Panc1 (cell line): ENCODE measurements at regions not wholly inside any gene's neighbourhood (a gene's known extent, or its start where the extent isn't known, plus 50 kb on each side); places are given as distances from the start of the nearest gene placed in this dataset.

ENCODE experiments used
- ATAC-seq: fragments of 200-7000 bp; cut with Tn5 transposase; 2 replicates; pipeline ENCODE4 v1.9.1; 2020; ENCODE audit warnings: mild to moderate bottlenecking, moderate library complexity
- BruUV-seq: library from RNA; stranded (reverse); fragments of 400-500 nt; replicated peaks from 2 replicates; lab custom pipeline; 2021; lab: Mats Ljungman, UMichigan
- CTCF ChIA-PET: fragments of 300-600 bp; sonication (Branson Sonifier 250); formaldehyde crosslinking; loops from one replicate; lab custom pipeline; 2022; ENCODE audit warnings: antibody characterized with exemption; lab: Charles Lee
- POLR2A ChIA-PET: fragments of 300-600 bp; sonication (Branson Sonifier 250); formaldehyde crosslinking; loops from one replicate; lab custom pipeline; 2022; ENCODE audit warnings: antibody characterized with exemption; lab: Charles Lee
- DNase-seq: peaks from one replicate; pipeline ENCODE4 v3.0.0-alpha.2; 2010; ENCODE audit warnings: low read depth, low spot score
- H3K27ac ChIP-seq: 2 replicates; pipeline ENCODE4 v1.5.1; 2011; ENCODE audit warnings: mild to moderate bottlenecking, low read length, inconsistent platforms
- H3K27me3 ChIP-seq: fragments of 200-500 bp; sonication (Bioruptor generic); 2 replicates; pipeline ENCODE4 v1.6.0; 2014; ENCODE audit warnings: low read length, inconsistent platforms; ENCODE audit not compliant: control insufficient read depth, insufficient read depth
- H3K36me3 ChIP-seq: fragments of 200-500 bp; sonication (Bioruptor generic); 2 replicates; pipeline ENCODE4 v1.5.1; 2014; ENCODE audit warnings: inconsistent platforms, mild to moderate bottlenecking, low read length, moderate library complexity; ENCODE audit not compliant: control insufficient read depth, insufficient read depth
- H3K4me1 ChIP-seq: 2 replicates; pipeline ENCODE4 v1.5.1; 2011; ENCODE audit warnings: inconsistent platforms, mild to moderate bottlenecking, low read length, moderate library complexity; ENCODE audit not compliant: control insufficient read depth, insufficient read depth
- H3K4me3 ChIP-seq, 2 experiments: 2 replicates each; pipeline ENCODE4 v1.5.1; 2011 to 2012; ENCODE audit warnings: low read depth in 2 of 2, low read length in 2 of 2, mild to moderate bottlenecking in 2 of 2, inconsistent platforms in 1 of 2, moderate library complexity in 1 of 2
- H3K9me3 ChIP-seq: fragments of 200-500 bp; sonication (Bioruptor generic); 2 replicates; pipeline ENCODE4 v1.5.1; 2014; ENCODE audit warnings: low read depth, mild to moderate bottlenecking, inconsistent platforms, low read length, moderate library complexity; ENCODE audit not compliant: control insufficient read depth, insufficient read depth
- CTCF ChIP-seq: fragments of 450-650 bp; IDR thresholded peaks from 2 replicates; pipeline ENCODE4 v1.5.1; 2017; ENCODE audit warnings: mild to moderate bottlenecking
- POLR2AphosphoS5 ChIP-seq: IDR thresholded peaks from 2 replicates; pipeline ENCODE4 v1.6.1; 2012; ENCODE audit warnings: mild to moderate bottlenecking, low read depth, low read length, moderate library complexity
- REST ChIP-seq, 2 experiments: IDR thresholded peaks; 2 replicates each; pipeline ENCODE4 v1.6.1; 2011 to 2012; ENCODE audit warnings: low read depth in 2 of 2, control low read depth in 1 of 2, low read length in 1 of 2, mild to moderate bottlenecking in 1 of 2, moderate library complexity in 1 of 2; ENCODE audit not compliant: insufficient read depth in 1 of 2
- SIN3A ChIP-seq: IDR thresholded peaks from 2 replicates; pipeline ENCODE4 v1.6.1; 2012; ENCODE audit warnings: low read depth, mild to moderate bottlenecking, low read length, moderate library complexity, borderline replicate concordance; ENCODE audit not compliant: insufficient read depth
- TCF7L2 ChIP-seq: IDR thresholded peaks from 2 replicates; pipeline ENCODE4 v1.6.1; 2011; ENCODE audit warnings: mild to moderate bottlenecking, low read depth, low read length, inconsistent platforms
- in situ Hi-C: cut with HindIII; loops from 2 replicates; pipeline ENCODE4 v1.10.0; 2016; ENCODE audit warnings: low sequenced_read_pairs, low pct_unique_long_range_greater_than_20kb
- intact Hi-C: fragments of 100-400 bp; cut with micrococcal nuclease; formaldehyde crosslinking; loops from one replicate; pipeline ENCODE4 v1.10.0; 2022; ENCODE audit not compliant: unreplicated experiment

- Histone ChIP-seq H3K4me3 (no peak overlapping the region), H3K36me3 (no peaks in the 10 kb centered on the region), H3K4me1 (no peaks in the 10 kb centered on the region), H3K27ac (no peak overlapping the region), H3K9me3 (no peaks in the 10 kb centered on the region), H3K27me3 (no peaks in the 10 kb centered on the region)
- in situ Hi-C loops (no loop called here), intact Hi-C loops (no loop called here)
- TF ChIP-seq TCF7L2 = no peak
- no peak for TF ChIP-seq POLR2AphosphoS5
- TF ChIP-seq CTCF = no peak
- no peak for TF ChIP-seq SIN3A
- CTCF ChIA-PET = no interaction called here
- DNase-seq (no peak), ATAC-seq (no peak)
- no TSS peak for BruUV-seq
- POLR2A ChIA-PET = no interaction called here
These were observed 2334.6 kb upstream of the WWC1 start for GRCh38 chr5:165956854-165957253.

GRCh38 chr5:165981671-165982070 is 2309.8 kb upstream of the WWC1 start:
- BruUV-seq = no TSS peak

More at GRCh38 chr5:165981671-165982070, 2309.8 kb upstream of the WWC1 start:
- ATAC-seq (no peak), DNase-seq (no peak)
- TF ChIP-seq SIN3A = no peak
- no peak for TF ChIP-seq CTCF
- TF ChIP-seq POLR2AphosphoS5 = no peak
- no peak for TF ChIP-seq REST (IDR thresholded peaks at IDR 0.05; ENCODE audit: insufficient read depth in 1 of 2, low read depth in 2 of 2, low read length in 1 of 2)
- TF ChIP-seq TCF7L2 = no peak
- H3K9me3 ChIP-seq = no peaks in the 10 kb centered on the region
- no peaks in the 10 kb centered on the region for H3K36me3 ChIP-seq
- no peaks in the 10 kb centered on the region for H3K27me3 ChIP-seq
- no peaks in the 10 kb centered on the region for H3K4me1 ChIP-seq
- POLR2A ChIA-PET = no interaction called here
- intact Hi-C loops (no loop called here), in situ Hi-C loops (no loop called here)
- no peak overlapping the region for H3K27ac ChIP-seq
- no peak overlapping the region for H3K4me3 ChIP-seq
- CTCF ChIA-PET = no interaction called here
